ENCODE measurements at regions not wholly inside any gene's neighbourhood (a gene's known extent, or its start where the extent isn't known, plus 50 kb on each side); places are given as distances from the start of the nearest gene placed in this dataset.

GRCh38 chr11:70764356-70764905 is 366.1 kb downstream of the CTTN start:
- ATAC-seq (no peak), DNase-seq (no peak)
- no peaks in the 10 kb centered on the region for H3K9me3 ChIP-seq
- no peak overlapping the region for H3K4me3 ChIP-seq
- no peaks in the 10 kb centered on the region for H3K4me1 ChIP-seq (ENCODE audit: low read depth)
- no peaks in the 10 kb centered on the region for H3K36me3 ChIP-seq (ENCODE audit: low read depth)
- intact Hi-C loops (cut with DNase I, micrococcal nuclease): no loop called here
- no peak for TF ChIP-seq CTCF (IDR thresholded peaks at IDR 0.05)

DNA sequence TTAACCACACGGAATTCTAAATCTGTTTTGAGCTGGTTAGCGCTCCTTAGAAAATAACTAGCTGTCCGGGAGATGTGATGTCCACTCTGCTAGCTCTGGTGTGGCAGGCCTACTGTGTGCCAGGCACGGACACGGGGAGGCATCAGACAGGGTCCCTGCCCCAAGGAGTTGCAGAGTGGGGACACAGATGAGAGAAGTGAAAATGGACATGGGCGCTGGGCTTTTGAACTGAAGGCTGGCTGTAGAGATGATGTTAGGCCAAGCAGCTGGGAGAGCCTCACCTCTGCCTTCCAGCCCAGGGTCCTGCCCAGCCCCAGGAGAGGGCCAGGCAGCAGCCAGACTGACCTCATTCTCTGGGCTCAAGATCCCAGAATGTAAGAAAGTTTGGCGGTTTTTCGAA is 368.6 kb downstream of the CTTN start:
- TF ChIP-seq CTCF (IDR thresholded peaks at IDR 0.05): no peak
- no peaks in the 10 kb centered on the region for H3K4me1 ChIP-seq (ENCODE audit: low read depth)

DNA sequence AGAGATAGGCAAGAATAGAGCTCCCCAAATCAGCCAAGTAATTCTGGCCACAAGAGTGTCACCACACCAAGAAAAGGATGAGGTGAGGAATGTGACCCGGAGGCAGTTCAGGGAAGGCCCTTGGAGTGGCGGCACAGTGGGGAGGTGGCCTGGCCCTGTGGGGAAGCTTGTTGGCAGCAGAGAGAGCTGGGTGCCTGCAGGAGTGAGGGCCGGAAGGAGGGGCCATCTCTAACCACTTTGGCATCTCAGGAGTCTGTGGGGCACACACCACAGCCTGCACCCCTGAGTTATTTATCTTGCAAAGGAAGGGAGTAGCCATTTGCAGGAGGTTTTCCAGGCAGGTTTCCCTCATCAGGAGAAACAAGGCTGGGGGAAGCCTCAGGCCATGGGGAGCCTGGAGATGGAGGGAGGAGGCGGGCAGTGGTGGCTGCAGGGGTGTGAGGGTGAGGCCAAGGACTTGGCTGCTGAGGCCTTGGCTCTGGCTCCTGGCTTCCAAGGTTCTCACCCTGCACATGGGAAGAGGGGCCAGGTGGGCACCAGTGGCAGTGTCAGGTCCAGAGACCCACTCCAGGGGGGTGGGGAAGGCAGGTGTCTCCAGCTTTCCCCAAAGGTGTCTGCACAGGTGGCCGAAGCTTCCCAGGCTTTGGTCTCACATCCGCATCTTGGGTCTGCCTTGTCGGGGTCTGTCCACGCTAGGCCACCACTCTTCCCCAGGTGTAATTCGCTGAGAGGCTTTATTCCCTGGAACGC is 370.2 kb downstream of the CTTN start:
- H3K36me3 ChIP-seq (ENCODE audit: low read depth): no peaks in the 10 kb centered on the region
- no peaks in the 10 kb centered on the region for H3K9me3 ChIP-seq
- no peaks in the 10 kb centered on the region for H3K4me1 ChIP-seq (ENCODE audit: low read depth)
- no peak for TF ChIP-seq CTCF (IDR thresholded peaks at IDR 0.05)
- ATAC-seq (no peak), DNase-seq (no peak)
- intact Hi-C loops (cut with DNase I, micrococcal nuclease): no loop called here
- H3K4me3 ChIP-seq: no peak overlapping the region

More for the DNA sequence above, 368.6 kb downstream of the CTTN start:
- no peak for ATAC-seq
- Histone ChIP-seq H3K36me3 (ENCODE audit: low read depth) (no peaks in the 10 kb centered on the region), H3K9me3 (no peaks in the 10 kb centered on the region), H3K4me3 (no peak overlapping the region)
- intact Hi-C loops (cut with DNase I, micrococcal nuclease): no loop called here
- DNase-seq: no peak

DNA sequence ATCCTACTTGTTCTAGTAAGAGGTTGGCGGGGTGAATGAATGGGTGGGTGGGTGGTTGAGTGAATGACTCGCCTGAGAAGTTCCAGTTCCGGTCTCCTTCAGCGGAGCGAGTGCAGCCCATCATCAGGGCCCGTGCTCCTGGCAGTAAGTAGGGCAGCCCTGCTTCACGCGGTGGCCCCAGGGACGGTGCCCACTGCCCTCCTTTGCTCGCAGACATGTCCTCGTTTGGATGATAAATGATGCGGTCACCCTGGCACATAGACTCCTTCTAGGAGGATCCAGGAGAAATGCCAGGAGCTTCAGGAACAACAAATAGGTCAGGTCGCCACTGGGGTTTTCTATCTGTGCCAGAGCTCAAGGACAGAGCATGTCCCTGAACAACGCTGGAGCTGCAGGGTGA is 370.8 kb downstream of the CTTN start:
- intact Hi-C loops (cut with DNase I, micrococcal nuclease): no loop called here
- H3K36me3 ChIP-seq (ENCODE audit: low read depth): no peaks in the 10 kb centered on the region
- no peak overlapping the region for H3K4me3 ChIP-seq
- H3K9me3 ChIP-seq: no peaks in the 10 kb centered on the region
- TF ChIP-seq CTCF (IDR thresholded peaks at IDR 0.05): no peak
- DNase-seq: no peak
- H3K4me1 ChIP-seq (ENCODE audit: low read depth): no peaks in the 10 kb centered on the region
- no peak for ATAC-seq

- DNase-seq: no peak
- Histone ChIP-seq H3K4me3 (no peak overlapping the region), H3K36me3 (ENCODE audit: low read depth) (no peaks in the 10 kb centered on the region), H3K4me1 (ENCODE audit: low read depth) (no peaks in the 10 kb centered on the region), H3K9me3 (no peaks in the 10 kb centered on the region)
- no peak for ATAC-seq
- intact Hi-C loops (cut with DNase I, micrococcal nuclease): no loop called here
- TF ChIP-seq CTCF (IDR thresholded peaks at IDR 0.05): no peak
These were observed 371.2 kb downstream of the CTTN start for GRCh38 chr11:70769521-70769920.

All from mucosa of descending colon (tissue), 3 donors.